ENCODE measurements at regions not wholly inside any gene's neighbourhood (a gene's known extent, or its start where the extent isn't known, plus 50 kb on each side); places are given as distances from the start of the nearest gene placed in this dataset.
"Not testable (repeated sequence)": the region's sequence is repeated elsewhere in the genome, so short reads cannot be mapped to it uniquely, and the experiment has no call there.

DNA sequence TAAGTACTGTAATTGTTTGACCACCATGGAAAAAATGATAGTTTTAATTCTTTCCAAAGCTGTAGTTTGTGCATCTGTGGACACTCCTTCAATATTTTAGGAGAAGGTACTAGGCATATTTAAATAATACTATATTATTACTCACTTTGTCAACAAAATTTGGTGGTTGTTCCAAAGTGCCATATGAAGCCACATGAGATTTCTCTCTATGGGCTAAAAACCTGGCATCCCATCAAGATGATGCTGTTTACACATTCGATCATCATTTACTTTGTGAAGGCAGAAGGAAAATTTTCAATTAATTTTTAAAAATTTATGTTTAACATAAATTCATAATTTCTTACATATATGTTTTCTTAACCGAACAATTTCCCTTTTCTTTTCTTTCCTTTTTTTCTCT lies 502.6 kb upstream of the JAG1 start:
- in situ Hi-C loops (cut with HindIII; ENCODE audit: low sequenced_read_pairs), result no loop called here
- no peak for DNase-seq (ENCODE audit: low read depth)
- no peak for TF ChIP-seq CTCF (IDR thresholded peaks at IDR 0.05; ENCODE audit: low read depth, low read length, missing control alignments)
- no peak overlapping the region for H3K4me3 ChIP-seq (ENCODE audit: low read depth, low read length)

- in situ Hi-C loops (cut with HindIII; ENCODE audit: low sequenced_read_pairs), result no loop called here
- no peak overlapping the region for H3K4me3 ChIP-seq (ENCODE audit: low read depth, low read length)
- TF ChIP-seq CTCF (IDR thresholded peaks at IDR 0.05; ENCODE audit: low read depth, low read length, missing control alignments), result no peak
- DNase-seq (ENCODE audit: low read depth), result peak; percentile 49
Observed at GRCh38 chr20:11178946-11179654, 505.3 kb upstream of the JAG1 start.

DNA sequence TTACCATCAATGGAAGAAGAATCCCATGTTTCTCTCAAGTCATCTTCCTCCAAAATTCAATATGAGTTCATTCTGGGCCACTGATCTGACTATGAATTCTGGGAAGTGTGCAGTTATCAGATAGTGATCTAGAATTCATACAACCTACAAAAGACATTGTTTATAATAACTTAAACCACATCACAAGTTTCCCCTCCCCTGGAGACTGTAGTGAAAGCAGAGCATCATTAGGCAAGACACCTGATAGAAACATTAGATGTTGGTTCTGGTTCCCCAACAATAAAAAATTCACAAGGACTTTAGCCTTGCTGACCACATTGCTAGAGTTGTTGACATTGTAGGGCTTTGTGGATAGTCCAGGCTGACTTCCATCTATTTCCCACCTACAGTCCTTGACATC lies 506.4 kb upstream of the JAG1 start:
- H3K4me3 ChIP-seq (ENCODE audit: low read depth, low read length), result no peak overlapping the region
- DNase-seq (ENCODE audit: low read depth), result no peak
- TF ChIP-seq CTCF (IDR thresholded peaks at IDR 0.05; ENCODE audit: low read depth, low read length, missing control alignments), result no peak
- in situ Hi-C loops (cut with HindIII; ENCODE audit: low sequenced_read_pairs), result no loop called here

- in situ Hi-C loops (cut with HindIII; ENCODE audit: low sequenced_read_pairs); DNase-seq (ENCODE audit: low read depth); H3K4me3 ChIP-seq (ENCODE audit: low read depth, low read length): not testable (repeated sequence)
Observed at GRCh38 chr20:11181129-11181528, 507.3 kb upstream of the JAG1 start.

DNA sequence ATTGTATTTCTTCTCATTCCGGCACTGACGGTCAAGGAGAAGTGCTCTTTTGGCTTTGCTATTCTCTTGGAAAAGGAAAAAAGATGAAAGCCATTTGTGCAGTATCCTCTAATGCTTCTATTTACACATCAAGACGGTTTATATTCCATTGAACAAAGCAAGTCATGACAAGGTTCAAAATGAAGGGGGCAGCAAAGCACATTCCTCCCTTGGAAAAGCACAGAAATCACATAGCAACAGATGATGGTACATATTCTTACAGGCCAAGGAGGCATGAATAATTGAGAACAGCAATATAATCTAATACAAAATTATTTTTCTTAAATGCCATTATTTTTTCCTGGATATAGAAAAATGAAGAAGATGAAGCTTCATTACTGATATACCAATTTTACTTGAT lies 508.2 kb upstream of the JAG1 start:
- in situ Hi-C loops (cut with HindIII; ENCODE audit: low sequenced_read_pairs), result no loop called here
- DNase-seq (ENCODE audit: low read depth), result no peak
- H3K4me3 ChIP-seq (ENCODE audit: low read depth, low read length), result no peak overlapping the region
- no peak for TF ChIP-seq CTCF (IDR thresholded peaks at IDR 0.05; ENCODE audit: low read depth, low read length, missing control alignments)

- no peak for DNase-seq (ENCODE audit: low read depth)
- no peak overlapping the region for H3K4me3 ChIP-seq (ENCODE audit: low read depth, low read length)
- no peak for TF ChIP-seq CTCF (IDR thresholded peaks at IDR 0.05; ENCODE audit: low read depth, low read length, missing control alignments)
- in situ Hi-C loops (cut with HindIII; ENCODE audit: low sequenced_read_pairs), result no loop called here
Observed at GRCh38 chr20:11182720-11183119, 508.9 kb upstream of the JAG1 start.

DNA sequence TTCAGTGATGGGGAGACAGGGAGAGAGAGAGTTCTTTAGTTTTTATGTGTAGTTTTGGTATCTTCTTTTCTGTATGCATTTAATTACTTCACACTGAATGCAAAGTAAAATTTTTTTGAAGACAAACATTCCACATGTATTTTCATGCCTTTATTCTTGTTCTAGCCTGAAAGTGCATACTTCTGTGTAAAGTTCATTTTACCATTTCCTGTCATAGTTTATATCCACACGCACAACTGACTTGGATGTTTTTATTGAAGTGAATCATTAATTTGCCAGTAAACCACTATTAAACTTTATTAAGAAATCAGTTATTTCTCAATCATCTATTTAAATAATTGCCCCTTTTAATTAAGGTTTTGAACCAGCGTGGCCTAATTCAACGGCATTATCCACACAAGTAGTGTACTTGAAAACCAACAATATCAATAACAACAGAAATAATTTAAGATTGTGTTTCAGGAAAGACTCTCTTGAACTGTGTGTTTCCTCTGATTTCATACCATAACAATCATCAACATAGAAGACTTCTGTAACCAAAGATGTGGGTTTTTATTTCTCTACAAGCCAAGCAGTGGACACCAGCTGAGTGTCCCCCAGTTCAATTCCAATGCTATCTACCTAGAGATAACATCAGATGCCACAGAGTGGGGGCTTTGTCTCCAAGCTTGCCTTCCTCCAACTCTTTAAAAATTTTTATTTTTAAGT lies 512.7 kb upstream of the JAG1 start:
- no peak for DNase-seq (ENCODE audit: low read depth)
- H3K4me3 ChIP-seq (ENCODE audit: low read depth, low read length), result no peak overlapping the region
- no peak for TF ChIP-seq CTCF (IDR thresholded peaks at IDR 0.05; ENCODE audit: low read depth, low read length, missing control alignments)
- in situ Hi-C loops (cut with HindIII; ENCODE audit: low sequenced_read_pairs), result no loop called here

All from astrocyte of the cerebellum (primary cell).